Endothelial cell (in vitro differentiated cells): ENCODE measurements at regions not wholly inside any gene's neighbourhood (a gene's known extent, or its start where the extent isn't known, plus 50 kb on each side); places are given as distances from the start of the nearest gene placed in this dataset.

Source experiments
- DNase-seq: peaks from one replicate; pipeline ENCODE4 v3.0.0; 2021; ENCODE audit warnings: low spot score
- H3K27ac Mint-ChIP-seq: one replicate; pipeline ENCODE4 v1.8.0; 2021; ENCODE audit warnings: mixed read lengths, inconsistent platforms; ENCODE audit not compliant: unreplicated experiment
- H3K27me3 Mint-ChIP-seq: one replicate; pipeline ENCODE4 v1.8.0; 2021; ENCODE audit warnings: mild to moderate bottlenecking, moderate library complexity, mixed read lengths, inconsistent platforms; ENCODE audit not compliant: unreplicated experiment
- H3K36me3 Mint-ChIP-seq: one replicate; pipeline ENCODE4 v1.8.0; 2021; ENCODE audit warnings: mild to moderate bottlenecking, low read depth, mixed read lengths, inconsistent platforms; ENCODE audit not compliant: unreplicated experiment
- H3K4me1 Mint-ChIP-seq: one replicate; pipeline ENCODE4 v1.8.0; 2021; ENCODE audit warnings: mild to moderate bottlenecking, mixed read lengths, inconsistent platforms; ENCODE audit not compliant: unreplicated experiment
- H3K4me3 Mint-ChIP-seq: one replicate; pipeline ENCODE4 v1.8.0; 2021; ENCODE audit warnings: mild to moderate bottlenecking, mixed read lengths, inconsistent platforms; ENCODE audit not compliant: unreplicated experiment
- H3K9me3 Mint-ChIP-seq: one replicate; pipeline ENCODE4 v1.8.0; 2021; ENCODE audit warnings: mixed read lengths, inconsistent platforms; ENCODE audit not compliant: unreplicated experiment
- TF ChIP-seq, protein P1 (sequence below): fragments of 200-600 bp; sonication (generic); IDR thresholded peaks from one replicate; pipeline ENCODE4 v1.5.0; 2021; ENCODE audit warnings: antibody characterized with exemption; ENCODE audit not compliant: unreplicated experiment

- Mint-ChIP-seq H3K4me3 (no peak overlapping the region), H3K27ac (no peak overlapping the region), H3K36me3 (no peaks in the 10 kb centered on the region), H3K27me3 (peaks cover 1% of the 10 kb centered on the region), H3K9me3 (no peaks in the 10 kb centered on the region), H3K4me1 (no peaks in the 10 kb centered on the region)
- TF ChIP-seq, protein P1, sequence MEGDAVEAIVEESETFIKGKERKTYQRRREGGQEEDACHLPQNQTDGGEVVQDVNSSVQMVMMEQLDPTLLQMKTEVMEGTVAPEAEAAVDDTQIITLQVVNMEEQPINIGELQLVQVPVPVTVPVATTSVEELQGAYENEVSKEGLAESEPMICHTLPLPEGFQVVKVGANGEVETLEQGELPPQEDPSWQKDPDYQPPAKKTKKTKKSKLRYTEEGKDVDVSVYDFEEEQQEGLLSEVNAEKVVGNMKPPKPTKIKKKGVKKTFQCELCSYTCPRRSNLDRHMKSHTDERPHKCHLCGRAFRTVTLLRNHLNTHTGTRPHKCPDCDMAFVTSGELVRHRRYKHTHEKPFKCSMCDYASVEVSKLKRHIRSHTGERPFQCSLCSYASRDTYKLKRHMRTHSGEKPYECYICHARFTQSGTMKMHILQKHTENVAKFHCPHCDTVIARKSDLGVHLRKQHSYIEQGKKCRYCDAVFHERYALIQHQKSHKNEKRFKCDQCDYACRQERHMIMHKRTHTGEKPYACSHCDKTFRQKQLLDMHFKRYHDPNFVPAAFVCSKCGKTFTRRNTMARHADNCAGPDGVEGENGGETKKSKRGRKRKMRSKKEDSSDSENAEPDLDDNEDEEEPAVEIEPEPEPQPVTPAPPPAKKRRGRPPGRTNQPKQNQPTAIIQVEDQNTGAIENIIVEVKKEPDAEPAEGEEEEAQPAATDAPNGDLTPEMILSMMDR, result no peak
- no peak for DNase-seq
Measured at GRCh38 chr15:96186105-96186504, 144.4 kb upstream of the NR2F2 start.

GRCh38 chr15:96187341-96188305 lies 142.9 kb upstream of the NR2F2 start:
- Mint-ChIP-seq H3K36me3 (no peaks in the 10 kb centered on the region), H3K27me3 (peaks cover 1% of the 10 kb centered on the region), H3K9me3 (no peaks in the 10 kb centered on the region), H3K4me3 (no peak overlapping the region), H3K4me1 (no peaks in the 10 kb centered on the region), H3K27ac (no peak overlapping the region)
- TF ChIP-seq, protein P1, result no peak
- DNase-seq, result no peak

GRCh38 chr15:96197721-96198120 lies 132.8 kb upstream of the NR2F2 start:
- no peak for DNase-seq
- Mint-ChIP-seq H3K27ac (no peak overlapping the region), H3K36me3 (no peaks in the 10 kb centered on the region), H3K4me1 (no peaks in the 10 kb centered on the region), H3K27me3 (no peaks in the 10 kb centered on the region), H3K4me3 (no peak overlapping the region), H3K9me3 (no peaks in the 10 kb centered on the region)
- TF ChIP-seq, protein P1, result no peak

- Mint-ChIP-seq H3K9me3 (no peaks in the 10 kb centered on the region), H3K27ac (no peak overlapping the region), H3K4me1 (no peaks in the 10 kb centered on the region), H3K27me3 (no peaks in the 10 kb centered on the region), H3K4me3 (no peak overlapping the region), H3K36me3 (no peaks in the 10 kb centered on the region)
- DNase-seq, result no peak
- TF ChIP-seq, protein P1, result no peak
Measured at GRCh38 chr15:96199111-96199510, 131.4 kb upstream of the NR2F2 start.

DNA sequence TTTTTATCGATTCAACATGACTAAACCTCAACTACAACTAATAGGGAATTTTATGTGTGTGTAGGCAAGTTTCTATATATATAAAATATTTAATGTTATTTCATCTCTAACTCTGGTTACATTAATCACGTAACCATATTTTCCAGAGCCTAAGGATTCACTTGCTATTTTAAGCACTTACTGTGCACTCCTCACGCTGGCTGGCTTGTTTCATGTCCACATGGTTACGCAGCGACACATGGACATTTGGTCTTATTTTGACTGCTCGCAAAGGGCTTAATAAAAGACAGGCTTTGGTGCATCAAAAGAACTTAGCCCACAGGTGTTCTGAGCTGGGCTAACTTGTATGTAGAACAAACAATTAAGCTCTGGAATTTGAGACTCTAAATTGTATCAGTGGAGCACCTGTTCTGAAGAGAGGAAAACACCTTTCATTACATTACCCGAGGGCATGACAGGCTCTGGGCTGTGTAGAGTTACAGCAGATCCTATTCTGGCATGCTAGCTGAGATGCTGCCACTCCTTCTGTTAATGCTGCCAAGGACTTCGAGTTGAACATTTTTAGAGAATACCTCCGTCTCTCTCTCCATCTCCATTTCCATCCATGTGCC lies 130.0 kb upstream of the NR2F2 start:
- TF ChIP-seq, protein P1, result no peak
- no peak overlapping the region for H3K27ac Mint-ChIP-seq
- H3K9me3 Mint-ChIP-seq, result no peaks in the 10 kb centered on the region
- no peaks in the 10 kb centered on the region for H3K36me3 Mint-ChIP-seq
- no peak overlapping the region for H3K4me3 Mint-ChIP-seq
- H3K27me3 Mint-ChIP-seq, result no peaks in the 10 kb centered on the region
- no peaks in the 10 kb centered on the region for H3K4me1 Mint-ChIP-seq
- no peak for DNase-seq
